ENCODE measurements at regions not wholly inside any gene's neighbourhood (a gene's known extent, or its start where the extent isn't known, plus 50 kb on each side); places are given as distances from the start of the nearest gene placed in this dataset.

DNA sequence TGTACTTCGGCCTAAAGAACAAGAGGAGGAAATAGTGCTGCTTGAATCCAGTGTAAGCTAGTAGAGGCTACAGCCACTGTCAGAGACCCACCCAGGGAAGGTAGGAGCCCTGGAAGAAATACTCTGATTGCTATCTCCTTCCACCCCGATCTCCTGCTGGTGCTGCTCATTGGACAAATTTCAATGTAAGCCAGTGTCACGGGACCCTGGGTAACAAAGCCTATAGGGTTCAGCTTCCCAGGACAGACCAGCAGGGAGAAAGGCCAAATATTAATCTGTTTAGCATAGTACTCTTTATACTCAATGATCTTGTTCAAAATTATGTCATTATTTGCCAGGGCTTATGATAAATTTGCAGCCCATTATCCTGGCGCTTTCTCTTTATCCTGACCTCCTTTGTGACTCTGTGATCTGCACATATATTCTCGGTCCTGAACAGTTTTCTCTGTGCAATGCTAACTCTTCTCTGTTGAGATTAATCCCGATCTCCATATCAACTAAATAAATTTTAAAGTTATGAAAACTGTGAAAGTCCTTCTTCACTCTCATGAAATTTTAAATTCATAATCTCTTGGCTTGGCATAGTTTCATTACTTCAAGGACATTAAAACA, 218.8 kb upstream of the PREP start:
- no TSS peak for BruUV-seq (replicated peaks)
- Histone ChIP-seq H3K9ac (replicated peaks; ENCODE audit: extremely low read depth, insufficient read depth, low read length) (no peak overlapping the region), H3K27ac (ENCODE audit: insufficient read depth, low read depth, low read length) (no peak overlapping the region), H3K36me3 (ENCODE audit: control insufficient read depth in 2 of 2, extremely low read depth in 1 of 2, insufficient read depth in 2 of 2, low read length in 2 of 2) (no peaks in the 10 kb centered on the region), H3K27me3 (ENCODE audit: control insufficient read depth in 2 of 2, insufficient read depth in 2 of 2, low read length in 2 of 2) (no peaks in the 10 kb centered on the region), H4K20me1 (replicated peaks; ENCODE audit: control insufficient read depth, extremely low read depth, insufficient read depth, low read length) (no peaks in the 10 kb centered on the region), H3K4me3 (replicated peaks in 1 of 3; ENCODE audit: insufficient read depth in 1 of 3, low read depth in 1 of 3, low read length in 3 of 3) (no peak overlapping the region), H3K4me2 (ENCODE audit: insufficient read depth, low read length) (no peak overlapping the region), H3K9me3 (replicated peaks; ENCODE audit: control insufficient read depth, insufficient read depth, low read length) (no peaks in the 10 kb centered on the region), H3K4me1 (ENCODE audit: control insufficient read depth, extremely low read depth, insufficient read depth, low read length) (no peaks in the 10 kb centered on the region), H3K9me1 (replicated peaks; ENCODE audit: control insufficient read depth, extremely low read depth, insufficient read depth, low read length) (no peaks in the 10 kb centered on the region), H2AFZ (ENCODE audit: low read depth, low read length) (no peak overlapping the region), H3K79me2 (ENCODE audit: control insufficient read depth, insufficient read depth, low read length) (no peaks in the 10 kb centered on the region)
- DNase-seq (ENCODE audit: low read depth, low spot score) (no peak), FAIRE-seq (no peak)
- CTCF ChIA-PET: no interaction called here
- intact Hi-C loops (cut with micrococcal nuclease): no loop called here
- POLR2A ChIA-PET: no interaction called here
- dilution Hi-C loops (cut with MboI; ENCODE audit: extremely low pct_ligation_motif_present, low sequenced_read_pairs): no loop called here
- TF ChIP-seq GATA2 (IDR thresholded peaks at IDR 0.05; ENCODE audit: insufficient read depth, insufficient read length, low read depth, low read length): no peak
- no peak for TF ChIP-seq MAX (IDR thresholded peaks at IDR 0.05; ENCODE audit: insufficient read depth, insufficient read length)
- no peak for TF ChIP-seq JUN (IDR thresholded peaks at IDR 0.05; ENCODE audit: borderline replicate concordance, insufficient read depth, insufficient read length, low read depth)
- TF ChIP-seq EZH2 (IDR thresholded peaks at IDR 0.05; ENCODE audit: borderline replicate concordance, low read depth, low read length, severe bottlenecking): no peak
- TF ChIP-seq POLR2A (IDR thresholded peaks at IDR 0.05; ENCODE audit: low read depth, low read length): no peak
- no peak for TF ChIP-seq MYC (IDR thresholded peaks at IDR 0.05; ENCODE audit: low read depth, low read length)
- no peak for TF ChIP-seq POLR2AphosphoS5 (IDR thresholded peaks at IDR 0.05; ENCODE audit: insufficient read depth, low read depth, low read length)
- TF ChIP-seq FOS (IDR thresholded peaks at IDR 0.05; ENCODE audit: borderline replicate concordance, insufficient read depth, low read length): no peak
- TF ChIP-seq CTCF (IDR thresholded peaks at IDR 0.05; ENCODE audit: extremely low read depth in 1 of 2, insufficient read depth in 1 of 2, low read depth in 1 of 2, low read length in 2 of 2): no peak
